Fibroblast of mammary gland (primary cell): ENCODE measurements at regions not wholly inside any gene's neighbourhood (a gene's known extent, or its start where the extent isn't known, plus 50 kb on each side); places are given as distances from the start of the nearest gene placed in this dataset.

ENCODE experiments used
- DNase-seq: peaks from one replicate; pipeline ENCODE4 v3.0.0-alpha.2; 2010; ENCODE audit warnings: low read depth
- H3K4me3 ChIP-seq: 2 replicates; pipeline ENCODE4 v1.5.1; 2011; ENCODE audit warnings: low read depth, mild to moderate bottlenecking, low read length, moderate library complexity; ENCODE audit not compliant: control insufficient read depth
- TF ChIP-seq, protein P1 (sequence below): conservative IDR thresholded peaks from 2 replicates; pipeline ENCODE4 v1.5.1; 2011; ENCODE audit warnings: low read depth, low read length, inconsistent platforms; ENCODE audit not compliant: control insufficient read depth, insufficient read depth

DNA sequence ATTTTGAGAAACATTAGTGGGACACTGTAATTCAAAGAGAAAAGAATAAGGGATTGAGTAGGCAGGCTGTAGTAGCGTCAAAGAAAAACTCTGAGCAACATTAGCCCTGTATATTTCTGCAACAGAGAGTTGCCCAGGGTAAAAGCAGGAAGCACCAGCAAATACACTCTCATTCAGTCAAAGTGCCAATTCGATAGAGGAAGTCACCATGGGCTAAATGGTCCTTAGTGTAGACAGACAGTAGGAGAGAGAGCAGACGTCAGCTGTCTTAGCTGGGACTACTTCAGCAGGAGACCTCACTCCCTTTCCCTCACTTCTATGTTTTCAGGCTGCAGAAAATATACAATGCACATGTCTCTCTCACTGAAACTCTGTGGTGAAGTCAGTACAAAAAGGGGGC, 2073.8 kb upstream of the TENM3 start:
- TF ChIP-seq, protein P1, sequence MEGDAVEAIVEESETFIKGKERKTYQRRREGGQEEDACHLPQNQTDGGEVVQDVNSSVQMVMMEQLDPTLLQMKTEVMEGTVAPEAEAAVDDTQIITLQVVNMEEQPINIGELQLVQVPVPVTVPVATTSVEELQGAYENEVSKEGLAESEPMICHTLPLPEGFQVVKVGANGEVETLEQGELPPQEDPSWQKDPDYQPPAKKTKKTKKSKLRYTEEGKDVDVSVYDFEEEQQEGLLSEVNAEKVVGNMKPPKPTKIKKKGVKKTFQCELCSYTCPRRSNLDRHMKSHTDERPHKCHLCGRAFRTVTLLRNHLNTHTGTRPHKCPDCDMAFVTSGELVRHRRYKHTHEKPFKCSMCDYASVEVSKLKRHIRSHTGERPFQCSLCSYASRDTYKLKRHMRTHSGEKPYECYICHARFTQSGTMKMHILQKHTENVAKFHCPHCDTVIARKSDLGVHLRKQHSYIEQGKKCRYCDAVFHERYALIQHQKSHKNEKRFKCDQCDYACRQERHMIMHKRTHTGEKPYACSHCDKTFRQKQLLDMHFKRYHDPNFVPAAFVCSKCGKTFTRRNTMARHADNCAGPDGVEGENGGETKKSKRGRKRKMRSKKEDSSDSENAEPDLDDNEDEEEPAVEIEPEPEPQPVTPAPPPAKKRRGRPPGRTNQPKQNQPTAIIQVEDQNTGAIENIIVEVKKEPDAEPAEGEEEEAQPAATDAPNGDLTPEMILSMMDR = no peak
- no peak for DNase-seq
- H3K4me3 ChIP-seq = no peak overlapping the region

DNA sequence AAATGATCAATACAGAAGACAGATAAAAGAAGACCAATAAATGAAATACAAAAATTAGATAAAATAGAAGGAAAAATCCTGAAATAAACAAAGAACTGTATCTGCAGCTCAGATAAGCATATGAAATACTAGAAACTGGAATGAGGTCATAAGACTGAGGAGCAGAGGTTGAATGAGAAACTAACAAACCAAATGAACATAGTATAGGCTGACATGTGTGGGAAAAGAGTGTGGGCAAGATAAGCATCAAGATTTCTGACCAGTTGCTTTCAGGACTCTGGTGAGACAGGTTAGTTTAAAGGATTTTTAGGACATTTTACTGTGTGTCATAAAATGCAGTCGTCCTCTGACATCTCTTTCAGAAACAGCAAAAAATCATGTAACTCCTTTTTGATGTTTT, 2073.2 kb upstream of the TENM3 start:
- DNase-seq = no peak
- TF ChIP-seq, protein P1 = no peak
- H3K4me3 ChIP-seq = no peak overlapping the region

DNA sequence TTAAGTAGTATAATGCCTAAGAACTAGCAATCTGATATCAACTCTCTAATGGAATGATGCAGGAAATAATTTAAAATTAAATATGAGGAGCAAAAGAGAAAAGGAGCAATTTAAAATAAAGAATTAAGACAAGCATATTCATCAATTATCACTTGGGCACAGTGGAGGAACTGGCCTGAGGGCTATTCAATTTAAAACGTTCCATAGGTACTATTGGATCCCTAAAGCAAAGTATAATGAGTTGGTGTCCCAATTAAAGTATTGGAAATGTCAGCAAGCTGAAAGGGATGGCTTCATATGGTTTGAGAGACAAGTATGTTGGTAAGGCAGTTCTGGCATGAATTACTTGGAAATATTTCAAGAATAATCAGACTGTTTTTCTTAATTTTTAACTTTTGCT, 2064.1 kb upstream of the TENM3 start:
- H3K4me3 ChIP-seq = no peak overlapping the region
- TF ChIP-seq, protein P1 = no peak
- no peak for DNase-seq

DNA sequence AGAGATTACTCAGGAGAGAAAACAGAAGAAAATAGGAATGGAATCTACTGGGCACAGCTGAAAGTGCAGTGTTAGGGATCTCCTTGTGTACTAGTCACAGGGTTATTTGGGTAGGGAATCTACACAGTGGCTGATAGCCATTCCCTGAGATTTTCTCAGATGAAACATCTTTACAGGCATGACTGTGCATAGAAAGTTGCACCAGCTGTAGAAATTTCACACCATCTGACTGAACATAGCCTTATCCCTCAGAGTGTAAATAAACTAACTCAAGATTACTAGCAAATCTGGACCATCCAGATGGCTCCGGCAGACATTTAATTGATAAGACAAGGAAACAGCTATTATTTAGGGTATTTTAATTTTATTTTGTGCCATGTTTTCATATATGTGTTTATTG, 2053.5 kb upstream of the TENM3 start:
- no peak overlapping the region for H3K4me3 ChIP-seq
- no peak for DNase-seq
- TF ChIP-seq, protein P1 = no peak

DNA sequence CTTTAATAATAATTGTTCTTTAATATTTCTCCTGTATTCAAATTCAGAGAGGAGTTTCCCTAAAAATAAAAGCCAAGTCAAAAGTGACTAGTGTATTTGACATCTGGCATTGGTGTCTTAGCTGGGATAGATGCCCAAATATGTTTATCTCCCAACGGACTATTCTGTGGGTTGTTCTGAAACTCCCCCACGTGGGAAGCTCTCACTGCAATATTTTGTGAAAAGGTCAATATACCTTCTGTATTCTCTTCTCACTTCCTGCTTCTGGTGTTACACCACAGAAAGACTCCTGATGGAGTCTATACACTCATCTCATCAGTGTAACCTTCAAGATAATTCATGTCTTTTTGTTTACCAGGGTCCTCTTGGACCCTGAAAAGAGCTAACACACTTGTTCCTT, 2052.8 kb upstream of the TENM3 start:
- TF ChIP-seq, protein P1 = no peak
- no peak overlapping the region for H3K4me3 ChIP-seq
- DNase-seq = no peak

DNA sequence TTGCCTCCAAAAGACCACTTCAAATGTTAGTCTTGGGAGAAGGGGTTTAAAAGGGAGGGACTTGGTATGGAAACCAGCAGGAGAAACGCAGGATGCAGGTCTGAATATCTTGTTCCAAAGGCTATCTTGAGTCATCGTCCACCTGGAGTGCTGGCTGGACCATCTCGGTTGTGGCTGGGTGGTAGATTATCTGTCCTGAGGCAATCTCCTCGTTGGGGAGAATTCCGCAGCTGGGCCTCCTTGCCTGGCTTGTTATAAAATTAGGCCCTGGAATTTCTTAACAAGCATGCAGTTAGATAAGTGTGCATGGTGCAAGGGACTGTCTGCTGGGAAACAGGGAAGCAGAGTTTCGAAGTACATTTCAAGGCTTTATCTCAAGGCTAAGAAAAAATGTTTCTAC, 2045.7 kb upstream of the TENM3 start:
- DNase-seq = no peak
- H3K4me3 ChIP-seq = no peak overlapping the region
- TF ChIP-seq, protein P1 = no peak

DNA sequence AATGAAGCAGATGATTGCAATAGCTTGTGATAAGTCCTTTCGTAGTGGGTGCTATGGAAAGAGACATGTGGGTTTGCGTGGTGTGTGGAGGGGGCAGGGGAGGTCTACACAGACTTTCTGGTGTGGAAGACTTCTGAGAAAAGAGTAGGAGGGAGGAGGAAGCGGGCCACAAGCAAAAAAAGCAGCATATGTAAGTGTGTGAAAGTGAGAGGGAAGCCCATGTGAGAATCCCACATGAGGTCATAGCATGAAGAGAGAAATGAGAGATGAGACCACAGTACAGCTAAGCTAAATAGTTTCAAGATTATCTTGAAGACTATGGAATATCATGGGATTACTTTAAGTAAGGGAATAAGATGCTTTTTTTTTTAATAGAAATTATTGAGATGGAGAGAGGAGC, 2039.9 kb upstream of the TENM3 start:
- no peak overlapping the region for H3K4me3 ChIP-seq
- TF ChIP-seq, protein P1 = no peak
- no peak for DNase-seq
